Left forelimb (tissue), 1 donor: ENCODE measurements at regions not wholly inside any gene's neighbourhood (a gene's known extent, or its start where the extent isn't known, plus 50 kb on each side); places are given as distances from the start of the nearest gene placed in this dataset.
A peak's percentile ranks its signal among the peaks of the same experiment; 100 is the strongest.

ENCODE experiments used
- DNase-seq: peaks from one replicate; pipeline ENCODE4 v3.0.0-alpha.2; 2018; ENCODE audit warnings: low spot score

DNA sequence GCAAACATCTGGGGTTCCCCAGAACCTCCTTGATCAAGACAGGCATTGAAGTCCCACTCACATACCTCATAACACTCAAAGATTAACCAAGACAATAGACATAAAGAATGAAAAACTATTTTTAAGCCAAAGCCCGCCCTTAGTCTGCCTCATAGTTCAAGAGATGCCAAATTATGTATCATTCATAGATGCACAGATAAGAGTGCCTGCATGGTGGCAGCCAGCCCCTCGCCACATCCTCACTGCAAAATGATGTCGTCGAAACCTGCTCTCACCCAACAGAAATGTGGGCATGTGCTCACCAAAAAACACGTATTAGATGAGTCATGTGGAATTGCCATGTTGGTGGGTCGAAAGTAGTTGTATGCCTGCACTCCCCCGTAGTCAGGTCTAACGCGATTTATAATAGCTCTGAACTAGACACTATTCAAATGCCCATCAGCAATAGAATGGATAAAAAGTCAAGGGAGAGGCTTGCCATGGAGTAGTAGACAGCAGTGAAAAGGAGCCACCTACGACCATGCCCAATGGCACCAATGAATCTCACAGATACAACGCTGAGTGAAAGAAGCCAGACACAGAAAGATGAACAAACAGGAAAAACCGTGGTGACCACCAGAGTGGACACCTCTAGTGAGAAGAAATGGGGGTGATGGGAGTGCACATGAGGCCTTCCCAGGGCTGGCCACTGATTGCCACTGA is 64.8 kb downstream of the C16orf95 start:
- peak; percentile 11 for DNase-seq
